ENCODE measurements at regions not wholly inside any gene's neighbourhood (a gene's known extent, or its start where the extent isn't known, plus 50 kb on each side); places are given as distances from the start of the nearest gene placed in this dataset.

- H3K4me1 ChIP-seq (ENCODE audit: control insufficient read depth, low read length), result no peaks in the 10 kb centered on the region
- H3K79me2 ChIP-seq (ENCODE audit: control insufficient read depth, low read length), result no peaks in the 10 kb centered on the region
- H3K36me3 ChIP-seq (ENCODE audit: control insufficient read depth, low read length), result no peaks in the 10 kb centered on the region
- no peaks in the 10 kb centered on the region for H3K9me2 ChIP-seq (replicated peaks; ENCODE audit: control insufficient read depth, low read length)
- no peak overlapping the region for H3K4me2 ChIP-seq (ENCODE audit: low read length)
- H3F3A ChIP-seq (ENCODE audit: control insufficient read depth, insufficient read depth), result no peaks in the 10 kb centered on the region
- TF ChIP-seq CTCF (IDR thresholded peaks at IDR 0.05; ENCODE audit: low read depth, low read length, poor library complexity, severe bottlenecking) (no peak), EZH2phosphoT487 (IDR thresholded peaks at IDR 0.05; ENCODE audit: borderline replicate concordance, low read length) (no peak)
- no peaks in the 10 kb centered on the region for H4K20me1 ChIP-seq (ENCODE audit: control insufficient read depth, insufficient read depth, low read depth, low read length)
- no peak overlapping the region for H3K27ac ChIP-seq (ENCODE audit: low read depth, low read length)
- H3K27me3 ChIP-seq (ENCODE audit: control insufficient read depth, low read length), result no peaks in the 10 kb centered on the region
- H3K4me3 ChIP-seq (ENCODE audit: low read length), result no peak overlapping the region
- no peaks in the 10 kb centered on the region for H3K9me3 ChIP-seq (ENCODE audit: control insufficient read depth, insufficient read depth, low read length)
Measured at GRCh38 chr7:115478426-115478825, 552.1 kb downstream of the TFEC start.

DNA sequence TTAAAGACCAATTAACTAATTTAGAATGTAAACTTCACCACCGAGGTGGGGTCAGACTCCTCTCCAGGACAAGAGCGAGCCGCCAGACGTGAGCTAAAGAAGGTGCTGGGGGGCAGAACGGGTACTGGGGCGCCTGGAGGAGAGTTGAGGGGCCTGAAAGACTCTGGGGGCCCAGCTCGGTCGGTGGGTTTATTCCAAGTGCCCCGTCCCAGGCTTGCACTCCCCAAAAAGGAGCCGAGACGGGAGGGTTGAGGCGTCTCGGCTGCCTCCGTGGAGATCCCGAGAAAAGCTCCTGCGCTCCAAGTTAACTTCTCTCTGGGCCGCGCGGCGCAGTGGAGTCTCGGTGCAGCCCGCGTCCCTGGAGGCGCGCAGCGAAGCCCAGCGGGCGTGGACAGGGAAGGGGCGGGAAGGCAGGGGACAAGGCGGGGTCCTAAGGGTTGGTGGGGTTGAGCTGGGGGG lies 553.3 kb downstream of the TFEC start:
- Histone ChIP-seq H4K20me1 (ENCODE audit: control insufficient read depth, insufficient read depth, low read depth, low read length) (no peaks in the 10 kb centered on the region), H3K9me2 (replicated peaks; ENCODE audit: control insufficient read depth, low read length) (no peaks in the 10 kb centered on the region), H3K4me1 (ENCODE audit: control insufficient read depth, low read length) (no peaks in the 10 kb centered on the region), H3K9me3 (ENCODE audit: control insufficient read depth, insufficient read depth, low read length) (no peaks in the 10 kb centered on the region), H3K27ac (ENCODE audit: low read depth, low read length) (no peak overlapping the region), H3K79me2 (ENCODE audit: control insufficient read depth, low read length) (no peaks in the 10 kb centered on the region), H3K4me2 (ENCODE audit: low read length) (no peak overlapping the region), H3F3A (ENCODE audit: control insufficient read depth, insufficient read depth) (no peaks in the 10 kb centered on the region), H3K36me3 (ENCODE audit: control insufficient read depth, low read length) (no peaks in the 10 kb centered on the region), H3K4me3 (ENCODE audit: low read length) (no peak overlapping the region), H3K27me3 (ENCODE audit: control insufficient read depth, low read length) (no peaks in the 10 kb centered on the region)
- TF ChIP-seq EZH2phosphoT487 (IDR thresholded peaks at IDR 0.05; ENCODE audit: borderline replicate concordance, low read length), result no peak
- no peak for TF ChIP-seq CTCF (IDR thresholded peaks at IDR 0.05; ENCODE audit: low read depth, low read length, poor library complexity, severe bottlenecking)

- no peaks in the 10 kb centered on the region for H3K79me2 ChIP-seq (ENCODE audit: control insufficient read depth, low read length)
- no peaks in the 10 kb centered on the region for H3K9me2 ChIP-seq (replicated peaks; ENCODE audit: control insufficient read depth, low read length)
- H3F3A ChIP-seq (ENCODE audit: control insufficient read depth, insufficient read depth), result no peaks in the 10 kb centered on the region
- no peak overlapping the region for H3K4me3 ChIP-seq (ENCODE audit: low read length)
- H3K9me3 ChIP-seq (ENCODE audit: control insufficient read depth, insufficient read depth, low read length), result no peaks in the 10 kb centered on the region
- H3K27me3 ChIP-seq (ENCODE audit: control insufficient read depth, low read length), result no peaks in the 10 kb centered on the region
- no peaks in the 10 kb centered on the region for H3K36me3 ChIP-seq (ENCODE audit: control insufficient read depth, low read length)
- TF ChIP-seq CTCF (IDR thresholded peaks at IDR 0.05; ENCODE audit: low read depth, low read length, poor library complexity, severe bottlenecking), result no peak
- no peaks in the 10 kb centered on the region for H3K4me1 ChIP-seq (ENCODE audit: control insufficient read depth, low read length)
- H3K4me2 ChIP-seq (ENCODE audit: low read length), result no peak overlapping the region
- no peaks in the 10 kb centered on the region for H4K20me1 ChIP-seq (ENCODE audit: control insufficient read depth, insufficient read depth, low read depth, low read length)
- no peak overlapping the region for H3K27ac ChIP-seq (ENCODE audit: low read depth, low read length)
Measured at GRCh38 chr7:115476671-115477181, 553.8 kb downstream of the TFEC start.
